Liver (tissue), 8 donors: ENCODE measurements at regions not wholly inside any gene's neighbourhood (a gene's known extent, or its start where the extent isn't known, plus 50 kb on each side); places are given as distances from the start of the nearest gene placed in this dataset.

Experiments
- DNase-seq: peaks from one replicate; pipeline ENCODE4 v3.0.0-alpha.2; 2017; ENCODE audit warnings: low spot score
- H3K27ac ChIP-seq, 2 donors: one replicate each; pipeline ENCODE4 v1.7.0; 2013; ENCODE audit warnings: inconsistent platforms in 2 of 2, low read length in 2 of 2, control low read depth in 1 of 2, low read depth in 1 of 2, mild to moderate bottlenecking in 1 of 2
- H3K27me3 ChIP-seq, 4 donors: one replicate each; pipeline versions ENCODE4 v1.6.1 to v1.7.0; 2013; ENCODE audit warnings: low read length in 3 of 4, inconsistent platforms in 1 of 4, mild to moderate bottlenecking in 1 of 4, moderate library complexity in 1 of 4; ENCODE audit not compliant: control insufficient read depth in 4 of 4, insufficient read depth in 4 of 4
- H3K36me3 ChIP-seq, 4 donors: one replicate each; pipeline versions ENCODE4 v1.6.1 to v1.7.0; 2013; ENCODE audit warnings: low read length in 3 of 4, mild to moderate bottlenecking in 3 of 4, low read depth in 1 of 4, moderate library complexity in 1 of 4; ENCODE audit not compliant: control insufficient read depth in 4 of 4, insufficient read depth in 3 of 4
- H3K4me1 ChIP-seq, 4 donors: one replicate each; pipeline versions ENCODE4 v1.6.1 to v1.7.0; 2013; ENCODE audit warnings: low read length in 3 of 4, mild to moderate bottlenecking in 3 of 4, moderate library complexity in 1 of 4; ENCODE audit not compliant: control insufficient read depth in 4 of 4, insufficient read depth in 4 of 4
- H3K4me3 ChIP-seq, 3 donors: one replicate each; pipeline versions ENCODE4 v1.6.1 to v1.7.0; 2013; ENCODE audit warnings: low read length in 3 of 3, control low read depth in 1 of 3, low read depth in 1 of 3, mild to moderate bottlenecking in 1 of 3
- H3K9ac ChIP-seq, 2 donors: one replicate each; pipeline ENCODE4 v1.7.0; 2013; ENCODE audit warnings: low read length in 2 of 2, mild to moderate bottlenecking in 2 of 2, moderate library complexity in 2 of 2, control low read depth in 1 of 2, low read depth in 1 of 2
- H3K9me3 ChIP-seq, 4 donors: one replicate each; pipeline versions ENCODE4 v1.6.1 to v1.7.0; 2013; ENCODE audit warnings: low read length in 3 of 4; ENCODE audit not compliant: control insufficient read depth in 4 of 4
- ATF3 ChIP-seq: IDR thresholded peaks from 2 replicates; pipeline ENCODE4 v1.6.1; 2016; ENCODE audit warnings: antibody characterized with exemption
- CTCF ChIP-seq: fragments of 150-350 bp; IDR thresholded peaks from 2 replicates; pipeline ENCODE4 v1.5.1; 2017; ENCODE audit warnings: improper control_type of control experiment, low read depth, low read length; ENCODE audit not compliant: missing input control
- EGR1 ChIP-seq, 2 donors: IDR thresholded peaks; 2 replicates each; pipeline ENCODE4 v1.6.1; 2016 to 2018; ENCODE audit warnings: antibody characterized with exemption in 2 of 2, low read depth in 2 of 2
- FOXA1 ChIP-seq: IDR thresholded peaks from 2 replicates; pipeline ENCODE4 v1.6.1; 2016; ENCODE audit warnings: antibody characterized with exemption
- FOXA2 ChIP-seq: IDR thresholded peaks from 2 replicates; pipeline ENCODE4 v1.6.1; 2016; ENCODE audit warnings: antibody characterized with exemption
- GABPA ChIP-seq, 2 donors: IDR thresholded peaks in 1 of 2; conservative IDR thresholded peaks in 1 of 2; 2 replicates each; pipeline ENCODE4 v1.6.1; 2016; ENCODE audit warnings: antibody characterized with exemption in 2 of 2, mild to moderate bottlenecking in 1 of 2, moderate library complexity in 1 of 2
- HNF4A ChIP-seq, 2 donors: conservative IDR thresholded peaks; 2 replicates each; pipeline ENCODE4 v1.6.1; 2016; ENCODE audit warnings: antibody characterized with exemption in 2 of 2, mild to moderate bottlenecking in 2 of 2
- HNF4G ChIP-seq: IDR thresholded peaks from 2 replicates; pipeline ENCODE4 v1.6.1; 2016; ENCODE audit warnings: antibody characterized with exemption
- JUND ChIP-seq, 2 donors: IDR thresholded peaks; 2 replicates each; pipeline ENCODE4 v1.6.1; 2016; ENCODE audit warnings: antibody characterized with exemption in 2 of 2
- MAX ChIP-seq: IDR thresholded peaks from 2 replicates; pipeline ENCODE4 v1.6.1; 2016; ENCODE audit warnings: antibody characterized with exemption
- NR2F2 ChIP-seq: IDR thresholded peaks from 2 replicates; pipeline ENCODE4 v1.6.1; 2016; ENCODE audit warnings: antibody characterized with exemption
- RAD21 ChIP-seq, 2 donors: IDR thresholded peaks; 2 replicates each; pipeline ENCODE4 v1.6.1; 2016; ENCODE audit warnings: antibody characterized with exemption in 2 of 2, mild to moderate bottlenecking in 2 of 2
- REST ChIP-seq: IDR thresholded peaks from 2 replicates; pipeline ENCODE4 v1.6.1; 2016; ENCODE audit warnings: antibody characterized with exemption, mild to moderate bottlenecking
- RXRA ChIP-seq, 2 donors: IDR thresholded peaks; 2 replicates each; pipeline ENCODE4 v1.6.1; 2017 to 2018; ENCODE audit warnings: antibody characterized with exemption in 2 of 2, mild to moderate bottlenecking in 1 of 2
- SP1 ChIP-seq: IDR thresholded peaks from 2 replicates; pipeline ENCODE4 v1.6.1; 2018; ENCODE audit warnings: antibody characterized with exemption, mild to moderate bottlenecking
- TAF1 ChIP-seq: conservative IDR thresholded peaks from 2 replicates; pipeline ENCODE4 v1.6.1; 2016; ENCODE audit warnings: antibody characterized with exemption, mild to moderate bottlenecking
- YY1 ChIP-seq: IDR thresholded peaks from 2 replicates; pipeline ENCODE4 v1.6.1; 2016; ENCODE audit warnings: antibody characterized with exemption, mild to moderate bottlenecking
- ZBTB33 ChIP-seq: IDR thresholded peaks from 2 replicates; pipeline ENCODE4 v1.6.1; 2016; ENCODE audit warnings: antibody characterized with exemption
- WGBS: extraction: QIAGEN DNeasy Blood & Tissue Kit; methylation state at CpG from one replicate; pipeline ENCODE4 v1.1.7; 2013; 5-methylcytosine and 5-hydroxymethylcytosine counted together
- donor health status: healthy.
- donor health status: healthy.
- donor health status: healthy.
- donor health status: healthy.
- donor health status: healthy.

- Histone ChIP-seq H3K27ac (no peak overlapping the region), H3K9ac (no peak overlapping the region), H3K36me3 (no peaks in the 10 kb centered on the region), H3K4me3 (no peak overlapping the region), H3K4me1 (peaks cover 5 to 34% (median 24%) of the 10 kb centered on the region in 4 donors), H3K27me3 (no peaks in the 10 kb centered on the region), H3K9me3 (no peaks in the 10 kb centered on the region)
- WGBS = 89% methylated on average over 3 of the region's 3 CpGs
- TF ChIP-seq JUND (IDR thresholded peaks at IDR 0.05) (no peak), SP1 (no peak), FOXA1 (no peak), ZBTB33 (no peak), HNF4G (no peak)
- DNase-seq = no peak
Measured at GRCh38 chr12:24073170-24073810, 123.8 kb upstream of the SOX5 start.

- Histone ChIP-seq H3K4me1 (peaks cover 5 to 32% (median 21%) of the 10 kb centered on the region in 4 donors), H3K27me3 (no peaks in the 10 kb centered on the region), H3K9me3 (no peaks in the 10 kb centered on the region), H3K4me3 (no peak overlapping the region), H3K9ac (no peak overlapping the region), H3K27ac (no peak overlapping the region), H3K36me3 (no peaks in the 10 kb centered on the region)
- no peak for DNase-seq
- no peak for TF ChIP-seq REST
- no peak for TF ChIP-seq TAF1
- TF ChIP-seq FOXA1 = no peak
- no peak for TF ChIP-seq CTCF
- TF ChIP-seq HNF4A (conservative IDR thresholded peaks at IDR 0.05) = no peak
- no peak for TF ChIP-seq ATF3
- TF ChIP-seq MAX = no peak
- no peak for TF ChIP-seq RAD21 (IDR thresholded peaks at IDR 0.05)
- TF ChIP-seq JUND (IDR thresholded peaks at IDR 0.05) = no peak
- TF ChIP-seq YY1 = no peak
- no peak for TF ChIP-seq GABPA (IDR thresholded peaks at IDR 0.05 in 1 of 2, conservative IDR thresholded peaks at IDR 0.05 in 1 of 2)
- no peak for TF ChIP-seq HNF4G
- TF ChIP-seq EGR1 (IDR thresholded peaks at IDR 0.05; ENCODE audit: low read depth in 2 of 2) = no peak
- no peak for TF ChIP-seq SP1
- TF ChIP-seq RXRA (IDR thresholded peaks at IDR 0.05) = no peak
- TF ChIP-seq FOXA2 = no peak
- no peak for TF ChIP-seq NR2F2
- WGBS = 84% methylated on average over 1 of the region's 1 CpG
Measured at GRCh38 chr12:24072302-24072701, 122.8 kb upstream of the SOX5 start.
